ENCODE measurements at regions not wholly inside any gene's neighbourhood (a gene's known extent, or its start where the extent isn't known, plus 50 kb on each side); places are given as distances from the start of the nearest gene placed in this dataset.

GRCh38 chr2:138106606-138107005, 142.3 kb downstream of the HNMT start:
- Histone ChIP-seq H3K36me3 (replicated peaks; ENCODE audit: insufficient read depth, low read depth) (no peaks in the 10 kb centered on the region), H3K9me2 (replicated peaks; ENCODE audit: insufficient read depth) (no peaks in the 10 kb centered on the region), H3K27me3 (no peaks in the 10 kb centered on the region), H3K4me1 (ENCODE audit: insufficient read depth) (peaks cover 6% of the 10 kb centered on the region), H3K27ac (no peak overlapping the region), H3K9me3 (ENCODE audit: low read depth) (no peaks in the 10 kb centered on the region), H4K20me1 (ENCODE audit: insufficient read depth, poor library complexity, severe bottlenecking) (no peaks in the 10 kb centered on the region), H2AFZ (no peak overlapping the region), H3K4me3 (no peak overlapping the region), H3K79me2 (no peaks in the 10 kb centered on the region), H3K4me2 (no peak overlapping the region)
- WGBS (ENCODE audit: low lambda C conversion rate, missing lambda C conversion rate): 63% methylated on average over 1 of the region's 1 CpG
- TF ChIP-seq EZH2 (IDR thresholded peaks at IDR 0.05; ENCODE audit: borderline replicate concordance) (no peak), EZH2phosphoT487 (IDR thresholded peaks at IDR 0.05; ENCODE audit: low read depth, severe bottlenecking, unreplicated experiment) (no peak)
- TF ChIP-seq, protein P1, sequence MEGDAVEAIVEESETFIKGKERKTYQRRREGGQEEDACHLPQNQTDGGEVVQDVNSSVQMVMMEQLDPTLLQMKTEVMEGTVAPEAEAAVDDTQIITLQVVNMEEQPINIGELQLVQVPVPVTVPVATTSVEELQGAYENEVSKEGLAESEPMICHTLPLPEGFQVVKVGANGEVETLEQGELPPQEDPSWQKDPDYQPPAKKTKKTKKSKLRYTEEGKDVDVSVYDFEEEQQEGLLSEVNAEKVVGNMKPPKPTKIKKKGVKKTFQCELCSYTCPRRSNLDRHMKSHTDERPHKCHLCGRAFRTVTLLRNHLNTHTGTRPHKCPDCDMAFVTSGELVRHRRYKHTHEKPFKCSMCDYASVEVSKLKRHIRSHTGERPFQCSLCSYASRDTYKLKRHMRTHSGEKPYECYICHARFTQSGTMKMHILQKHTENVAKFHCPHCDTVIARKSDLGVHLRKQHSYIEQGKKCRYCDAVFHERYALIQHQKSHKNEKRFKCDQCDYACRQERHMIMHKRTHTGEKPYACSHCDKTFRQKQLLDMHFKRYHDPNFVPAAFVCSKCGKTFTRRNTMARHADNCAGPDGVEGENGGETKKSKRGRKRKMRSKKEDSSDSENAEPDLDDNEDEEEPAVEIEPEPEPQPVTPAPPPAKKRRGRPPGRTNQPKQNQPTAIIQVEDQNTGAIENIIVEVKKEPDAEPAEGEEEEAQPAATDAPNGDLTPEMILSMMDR (IDR thresholded peaks at IDR 0.05; ENCODE audit: poor library complexity): no peak
- DNase-seq (ENCODE audit: low spot score): no peak

GRCh38 chr2:138107288-138107687, 143.0 kb downstream of the HNMT start:
- Histone ChIP-seq H3K9me3 (ENCODE audit: low read depth) (no peaks in the 10 kb centered on the region), H3K79me2 (no peaks in the 10 kb centered on the region), H4K20me1 (ENCODE audit: insufficient read depth, poor library complexity, severe bottlenecking) (no peaks in the 10 kb centered on the region), H3K4me3 (no peak overlapping the region), H3K9me2 (replicated peaks; ENCODE audit: insufficient read depth) (no peaks in the 10 kb centered on the region), H3K4me2 (no peak overlapping the region), H3K27me3 (no peaks in the 10 kb centered on the region), H3K4me1 (ENCODE audit: insufficient read depth) (peaks cover 6% of the 10 kb centered on the region), H3K36me3 (replicated peaks; ENCODE audit: insufficient read depth, low read depth) (no peaks in the 10 kb centered on the region), H3K27ac (no peak overlapping the region), H2AFZ (no peak overlapping the region)
- TF ChIP-seq, protein P1 (IDR thresholded peaks at IDR 0.05; ENCODE audit: poor library complexity): no peak
- TF ChIP-seq EZH2phosphoT487 (IDR thresholded peaks at IDR 0.05; ENCODE audit: low read depth, severe bottlenecking, unreplicated experiment): no peak
- TF ChIP-seq EZH2 (IDR thresholded peaks at IDR 0.05; ENCODE audit: borderline replicate concordance): no peak
- WGBS (ENCODE audit: low lambda C conversion rate, missing lambda C conversion rate): 50% methylated on average over 4 of the region's 4 CpGs
- no peak for DNase-seq (ENCODE audit: low spot score)

DNA sequence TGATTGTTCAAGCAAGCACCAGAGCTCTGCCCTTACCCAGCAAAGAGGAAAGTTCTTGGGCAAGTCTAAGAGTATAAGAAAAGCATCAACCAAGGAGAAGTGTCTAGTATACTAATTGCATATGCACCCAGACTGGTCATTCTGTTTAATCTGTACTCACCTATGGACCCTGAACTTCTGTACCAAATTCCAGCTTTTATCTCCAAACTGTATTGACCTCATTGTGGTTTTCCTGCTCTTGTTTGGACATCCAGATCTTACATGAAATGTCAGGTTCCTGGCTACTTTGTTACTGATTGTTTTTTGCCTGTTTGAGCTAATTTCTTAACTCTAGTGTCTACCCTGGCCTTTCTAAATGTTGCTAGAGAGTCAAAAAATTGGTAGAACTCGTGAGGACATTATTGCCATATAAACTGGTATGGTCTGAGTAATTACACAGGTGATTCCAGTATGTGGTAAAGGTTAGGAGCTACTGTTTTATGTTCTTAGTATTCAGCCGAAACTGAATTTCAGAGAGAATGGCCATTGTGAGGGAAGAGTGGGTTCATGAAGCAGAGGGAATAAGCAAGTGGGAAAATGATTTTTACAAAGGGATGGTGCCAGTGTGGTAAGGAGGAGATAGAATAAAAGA, 146.3 kb downstream of the HNMT start:
- Histone ChIP-seq H4K20me1 (ENCODE audit: insufficient read depth, poor library complexity, severe bottlenecking) (no peaks in the 10 kb centered on the region), H3K4me2 (no peak overlapping the region), H3K4me3 (no peak overlapping the region), H3K36me3 (replicated peaks; ENCODE audit: insufficient read depth, low read depth) (no peaks in the 10 kb centered on the region), H3K9me2 (replicated peaks; ENCODE audit: insufficient read depth) (no peaks in the 10 kb centered on the region), H3K79me2 (no peaks in the 10 kb centered on the region), H3K4me1 (ENCODE audit: insufficient read depth) (no peaks in the 10 kb centered on the region), H2AFZ (no peak overlapping the region), H3K9me3 (ENCODE audit: low read depth) (no peaks in the 10 kb centered on the region), H3K27ac (peak overlapping the region; percentile 57), H3K27me3 (no peaks in the 10 kb centered on the region)
- no peak for TF ChIP-seq EZH2phosphoT487 (IDR thresholded peaks at IDR 0.05; ENCODE audit: low read depth, severe bottlenecking, unreplicated experiment)
- no peak for TF ChIP-seq EZH2 (IDR thresholded peaks at IDR 0.05; ENCODE audit: borderline replicate concordance)
- TF ChIP-seq, protein P1 (IDR thresholded peaks at IDR 0.05; ENCODE audit: poor library complexity): no peak
- 85% methylated on average over 2 of the region's 2 CpGs for WGBS (ENCODE audit: low lambda C conversion rate, missing lambda C conversion rate)
- peak; percentile 16 for DNase-seq (ENCODE audit: low spot score)

All from hepatocyte (in vitro differentiated cells).